ENCODE measurements at regions not wholly inside any gene's neighbourhood (a gene's known extent, or its start where the extent isn't known, plus 50 kb on each side); places are given as distances from the start of the nearest gene placed in this dataset.

DNA sequence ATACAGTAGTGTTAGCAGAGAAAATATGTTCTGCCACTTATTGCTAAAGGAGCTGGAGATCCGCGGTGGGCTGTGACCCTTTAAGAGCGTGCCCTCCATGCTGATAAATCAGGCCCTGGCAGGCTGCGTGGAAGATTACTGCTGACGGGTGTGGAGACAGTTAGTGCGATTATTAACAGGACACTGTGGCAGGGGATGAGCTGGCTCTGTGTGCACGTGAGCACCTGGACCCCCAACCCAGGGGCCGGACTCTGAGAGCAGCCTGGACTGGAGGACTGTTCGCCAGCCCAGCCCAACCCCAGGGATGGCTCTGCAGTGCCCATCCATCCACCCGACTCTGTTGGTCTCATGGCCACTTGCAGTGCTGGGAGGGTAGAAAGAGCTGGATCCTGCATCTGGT lies 162.0 kb downstream of the MELK start:
- Histone ChIP-seq H3K9ac (no peak overlapping the region), H3K9me3 (ENCODE audit: low read depth) (no peaks in the 10 kb centered on the region), H3K4me3 (no peak overlapping the region), H3K4me2 (ENCODE audit: unreplicated experiment) (no peak overlapping the region), H3K9me2 (ENCODE audit: insufficient read depth) (no peaks in the 10 kb centered on the region), H2AFZ (no peak overlapping the region), H3K36me3 (ENCODE audit: low read depth) (no peaks in the 10 kb centered on the region), H3K4me1 (ENCODE audit: insufficient read depth) (0 out of 2 replicates have a peak, but pooled peaks cover 10% of the 10 kb centered on the region), H3K79me2 (ENCODE audit: insufficient read depth) (no peaks in the 10 kb centered on the region), H4K20me1 (ENCODE audit: insufficient read depth) (no peaks in the 10 kb centered on the region), H3K27ac (no peak overlapping the region), H3K27me3 (replicated peaks; ENCODE audit: insufficient read depth) (peaks cover 14% of the 10 kb centered on the region), H3F3A (ENCODE audit: insufficient read depth) (no peaks in the 10 kb centered on the region)
- DNase-seq, result no peak
- in situ Hi-C loops (cut with MboI), result no loop called here
- TF ChIP-seq EZH2phosphoT487 (IDR thresholded peaks at IDR 0.05; ENCODE audit: insufficient read depth, low read depth), result no peak
- no peak for TF ChIP-seq EZH2 (IDR thresholded peaks at IDR 0.05; ENCODE audit: insufficient read depth, poor library complexity, severe bottlenecking)
- 30 to 42% methylated on average over 8 to 10 of the region's 10 CpGs for WGBS, 2 experiments (ENCODE audit: low coverage in 1 of 2, low lambda C conversion rate in 2 of 2, missing lambda C conversion rate in 2 of 2)

DNA sequence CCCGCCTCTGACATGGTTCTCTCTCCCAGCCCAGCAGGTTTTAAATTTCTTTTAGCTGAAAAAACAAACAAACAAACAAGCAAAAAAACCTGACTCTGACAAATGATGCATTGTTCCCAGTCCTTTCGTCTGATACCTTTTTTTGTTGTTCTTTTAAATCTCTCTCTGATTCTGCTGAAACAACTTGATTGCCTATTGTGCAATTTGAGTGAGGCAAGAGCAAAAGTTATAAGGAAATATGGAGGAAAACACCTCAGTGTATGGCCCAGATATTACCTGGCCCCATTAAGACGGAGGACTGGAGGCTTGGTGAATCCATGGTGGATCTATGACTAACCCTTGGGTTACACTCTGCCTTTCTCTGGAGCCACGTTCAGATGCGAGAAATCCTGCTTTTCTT lies 164.0 kb downstream of the MELK start:
- H3K4me1 ChIP-seq (ENCODE audit: insufficient read depth), result 0 out of 2 replicates have a peak, but pooled peaks cover 10% of the 10 kb centered on the region
- TF ChIP-seq EZH2phosphoT487 (IDR thresholded peaks at IDR 0.05; ENCODE audit: insufficient read depth, low read depth) (no peak), EZH2 (IDR thresholded peaks at IDR 0.05; ENCODE audit: insufficient read depth, poor library complexity, severe bottlenecking) (no peak)
- H3K79me2 ChIP-seq (ENCODE audit: insufficient read depth), result no peaks in the 10 kb centered on the region
- no peaks in the 10 kb centered on the region for H3F3A ChIP-seq (ENCODE audit: insufficient read depth)
- no peak for DNase-seq
- peaks cover 15% of the 10 kb centered on the region for H3K27me3 ChIP-seq (replicated peaks; ENCODE audit: insufficient read depth)
- 65 to 66% methylated on average over 5 of the region's 5 CpGs for WGBS, 2 experiments (ENCODE audit: low coverage in 1 of 2, low lambda C conversion rate in 2 of 2, missing lambda C conversion rate in 2 of 2)
- H3K36me3 ChIP-seq (ENCODE audit: low read depth), result no peaks in the 10 kb centered on the region
- H3K4me3 ChIP-seq, result no peak overlapping the region
- no peak overlapping the region for H3K27ac ChIP-seq
- in situ Hi-C loops (cut with MboI), result no loop called here
- H2AFZ ChIP-seq, result no peak overlapping the region
- no peak overlapping the region for H3K4me2 ChIP-seq (ENCODE audit: unreplicated experiment)
- no peak overlapping the region for H3K9ac ChIP-seq
- H4K20me1 ChIP-seq (ENCODE audit: insufficient read depth), result no peaks in the 10 kb centered on the region
- H3K9me3 ChIP-seq (ENCODE audit: low read depth), result no peaks in the 10 kb centered on the region
- no peaks in the 10 kb centered on the region for H3K9me2 ChIP-seq (ENCODE audit: insufficient read depth)

- Histone ChIP-seq H3K9me2 (ENCODE audit: insufficient read depth) (no peaks in the 10 kb centered on the region), H2AFZ (peak overlapping the region; percentile 63), H3F3A (ENCODE audit: insufficient read depth) (no peaks in the 10 kb centered on the region), H3K4me3 (no peak overlapping the region), H4K20me1 (ENCODE audit: insufficient read depth) (no peaks in the 10 kb centered on the region), H3K4me2 (ENCODE audit: unreplicated experiment) (no peak overlapping the region), H3K9me3 (ENCODE audit: low read depth) (no peaks in the 10 kb centered on the region), H3K4me1 (ENCODE audit: insufficient read depth) (0 out of 2 replicates have a peak, but pooled peaks cover 10% of the 10 kb centered on the region), H3K79me2 (ENCODE audit: insufficient read depth) (no peaks in the 10 kb centered on the region), H3K36me3 (ENCODE audit: low read depth) (no peaks in the 10 kb centered on the region), H3K27ac (peak overlapping the region; percentile 7; the same call in 1 of the 2 replicates), H3K27me3 (replicated peaks; ENCODE audit: insufficient read depth) (peaks cover 20% of the 10 kb centered on the region), H3K9ac (peak overlapping the region; percentile 26; the same call in 1 of the 2 replicates)
- WGBS, 2 experiments (ENCODE audit: low coverage in 1 of 2, low lambda C conversion rate in 2 of 2, missing lambda C conversion rate in 2 of 2), result 53 to 57% methylated on average over 11 of the region's 11 CpGs
- no peak for TF ChIP-seq EZH2phosphoT487 (IDR thresholded peaks at IDR 0.05; ENCODE audit: insufficient read depth, low read depth)
- no peak for TF ChIP-seq EZH2 (IDR thresholded peaks at IDR 0.05; ENCODE audit: insufficient read depth, poor library complexity, severe bottlenecking)
- in situ Hi-C loops (cut with MboI), result no loop called here
- DNase-seq, result peak; percentile 84
Measured at GRCh38 chr9:36738318-36738976, 165.8 kb downstream of the MELK start.

DNA sequence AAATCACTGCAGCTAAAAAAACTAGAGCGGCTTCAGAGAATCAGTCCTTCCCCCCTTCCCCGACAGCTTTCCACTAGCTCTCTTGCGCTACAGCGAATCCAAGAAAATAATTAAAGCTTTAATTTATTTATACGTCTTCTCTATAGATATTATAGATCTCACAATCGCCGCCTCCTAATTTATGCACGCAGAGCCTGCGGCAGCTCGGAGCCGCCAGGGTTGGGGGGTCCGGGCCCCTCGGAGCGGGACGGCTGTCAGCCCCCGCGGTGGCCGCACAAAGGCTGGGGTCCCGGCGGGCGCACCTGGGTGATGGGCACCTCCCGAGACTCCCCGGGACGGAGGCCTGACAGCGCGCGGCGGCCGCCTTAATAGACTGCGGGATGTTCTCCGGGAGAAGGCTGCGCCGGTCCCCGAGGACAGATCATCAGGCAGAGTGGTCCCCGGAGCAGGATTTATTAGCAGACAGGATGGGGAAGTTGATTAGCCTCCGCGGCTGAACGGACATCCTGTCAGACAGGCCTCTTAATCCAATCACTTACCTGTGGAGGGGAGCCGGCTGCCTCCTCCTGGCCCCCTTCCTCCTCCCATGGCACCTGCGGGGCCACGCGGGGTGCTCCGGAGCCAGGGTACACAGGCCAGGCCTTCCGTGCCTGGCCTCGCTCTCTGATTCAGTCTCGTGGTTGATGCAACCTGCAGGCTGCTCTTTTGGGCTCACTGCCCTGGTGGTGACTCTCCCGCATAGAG lies 166.8 kb downstream of the MELK start:
- in situ Hi-C loops (cut with MboI), result no loop called here
- 0 out of 2 replicates have a peak, but pooled peaks cover 10% of the 10 kb centered on the region for H3K4me1 ChIP-seq (ENCODE audit: insufficient read depth)
- DNase-seq, result peak; percentile 29
- H3K27me3 ChIP-seq (replicated peaks; ENCODE audit: insufficient read depth), result peaks cover 13% of the 10 kb centered on the region
- H3K36me3 ChIP-seq (ENCODE audit: low read depth), result no peaks in the 10 kb centered on the region
- H2AFZ ChIP-seq, result peak overlapping the region; percentile 63; the same call in 1 of the 2 replicates
- H3K79me2 ChIP-seq (ENCODE audit: insufficient read depth), result no peaks in the 10 kb centered on the region
- no peak overlapping the region for H3K27ac ChIP-seq
- no peaks in the 10 kb centered on the region for H3K9me3 ChIP-seq (ENCODE audit: low read depth)
- peak overlapping the region; percentile 25 for H3K4me2 ChIP-seq (ENCODE audit: unreplicated experiment)
- TF ChIP-seq EZH2 (IDR thresholded peaks at IDR 0.05; ENCODE audit: insufficient read depth, poor library complexity, severe bottlenecking), result no peak
- TF ChIP-seq EZH2phosphoT487 (IDR thresholded peaks at IDR 0.05; ENCODE audit: insufficient read depth, low read depth), result no peak
- no peaks in the 10 kb centered on the region for H4K20me1 ChIP-seq (ENCODE audit: insufficient read depth)
- no peak overlapping the region for H3K4me3 ChIP-seq
- H3K9ac ChIP-seq, result no peak overlapping the region
- H3F3A ChIP-seq (ENCODE audit: insufficient read depth), result no peaks in the 10 kb centered on the region
- WGBS, 2 experiments (ENCODE audit: low coverage in 1 of 2, low lambda C conversion rate in 2 of 2, missing lambda C conversion rate in 2 of 2), result 13 to 14% methylated on average over 39 to 43 of the region's 47 CpGs
- no peaks in the 10 kb centered on the region for H3K9me2 ChIP-seq (ENCODE audit: insufficient read depth)
